ENCODE measurements at regions not wholly inside any gene's neighbourhood (a gene's known extent, or its start where the extent isn't known, plus 50 kb on each side); places are given as distances from the start of the nearest gene placed in this dataset.

DNA sequence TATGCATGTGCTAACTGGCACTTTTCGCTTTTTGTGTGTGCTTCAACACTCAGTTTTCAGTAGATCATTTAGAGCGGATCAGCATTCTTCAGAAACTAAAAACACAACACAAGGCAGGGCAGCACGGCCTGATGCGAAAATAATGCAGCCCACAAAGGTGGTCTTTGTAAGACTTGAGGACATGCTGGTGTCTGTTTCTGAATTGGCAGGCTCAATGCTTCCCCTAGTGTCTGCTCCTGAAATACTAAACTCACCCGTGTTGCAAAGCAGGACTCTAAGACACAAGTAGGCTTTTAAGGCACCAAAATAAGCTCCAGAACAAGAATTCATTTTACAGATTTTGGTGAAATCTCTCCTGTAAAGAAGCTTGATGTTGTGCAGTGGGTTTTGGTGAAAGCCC lies 676.5 kb downstream of the TENT5A start:
- Histone ChIP-seq H3K4me1 (replicated peaks in 1 of 4; ENCODE audit: control insufficient read depth in 3 of 4, insufficient read depth in 4 of 4, low read length in 3 of 4) (0 out of 7 replicates have a peak, but pooled peaks cover 0 to 2% (median 0%) of the 10 kb centered on the region in 4 experiments), H4K8ac (ENCODE audit: extremely low read depth, insufficient read depth, low read length) (no peak overlapping the region), H2BK12ac (ENCODE audit: low read depth, low read length) (no peak overlapping the region), H3K36me3 (ENCODE audit: control insufficient read depth in 2 of 4, insufficient read depth in 4 of 4, low read length in 3 of 4) (no peaks in the 10 kb centered on the region), H3K27me3 (replicated peaks in 1 of 4; ENCODE audit: control insufficient read depth in 3 of 4, extremely low read depth in 1 of 4, insufficient read depth in 3 of 4, low read length in 3 of 4) (no peaks in the 10 kb centered on the region), H4K5ac (ENCODE audit: insufficient read length, low read depth, low read length) (no peak overlapping the region), H3K4ac (replicated peaks; ENCODE audit: insufficient read length, low read depth, low read length) (no peak overlapping the region), H2BK20ac (ENCODE audit: low read length) (no peak overlapping the region), H3K23me2 (ENCODE audit: low read depth, low read length) (no peaks in the 10 kb centered on the region), H3K27ac (ENCODE audit: low read depth, low read length) (no peak overlapping the region), H2BK15ac (ENCODE audit: low read length) (no peak overlapping the region), H4K91ac (replicated peaks; ENCODE audit: insufficient read length, low read length) (no peak overlapping the region), H4K20me1 (replicated peaks in 1 of 2; ENCODE audit: control insufficient read depth in 1 of 2, insufficient read depth in 2 of 2, low read length in 2 of 2) (no peaks in the 10 kb centered on the region), H3K4me2 (ENCODE audit: insufficient read depth in 1 of 2, low read depth in 2 of 2, low read length in 2 of 2) (no peak overlapping the region), H2AFZ (ENCODE audit: low read length) (peak overlapping the region; percentile 74), H3K56ac (replicated peaks; ENCODE audit: insufficient read length, low read depth, low read length) (no peak overlapping the region), H3K9me3 (ENCODE audit: insufficient read depth in 2 of 2, low read depth in 1 of 2, low read length in 1 of 2) (no peaks in the 10 kb centered on the region), H2AK5ac (ENCODE audit: low read depth, low read length) (no peak overlapping the region), H3K23ac (ENCODE audit: insufficient read length) (no peak overlapping the region), H3K18ac (ENCODE audit: extremely low read depth, low read length) (no peak overlapping the region), H3K14ac (ENCODE audit: insufficient read length) (no peak overlapping the region), H3K79me2 (ENCODE audit: control insufficient read depth in 1 of 2, insufficient read depth in 2 of 2, low read length in 2 of 2) (no peaks in the 10 kb centered on the region), H2BK5ac (ENCODE audit: low read depth, low read length) (no peak overlapping the region), H3K4me3 (ENCODE audit: extremely low read depth in 1 of 4, insufficient read depth in 2 of 4, low read depth in 3 of 4, low read length in 4 of 4) (no peak overlapping the region), H3K79me1 (ENCODE audit: low read depth, low read length) (no peaks in the 10 kb centered on the region), H3K9ac (replicated peaks in 1 of 4; ENCODE audit: extremely low read depth in 1 of 4, low read depth in 3 of 4, low read length in 3 of 4) (no peak overlapping the region), H2BK120ac (replicated peaks; ENCODE audit: low read depth, low read length) (no peak overlapping the region)
- ChIA-PET POLR2A (ENCODE audit: partially characterized antibody) (no interaction called here), CTCF (ENCODE audit: partially characterized antibody) (interaction anchor here (0.6 to 2.1 kb wide), 27 partner anchors 8 to 1206 kb away, joined by 3 to 13 read pairs (median 3); no protein-coding TSS in a partner anchor)
- WGBS, 2 experiments (ENCODE audit: extremely low coverage in 1 of 2, insufficient coverage in 1 of 2, insufficient read length in 1 of 2, insufficient replicate concordance in 2 of 2, low coverage in 1 of 2, low lambda C conversion rate in 2 of 2, missing lambda C conversion rate in 1 of 2): 49% methylated on average over 5 of the region's 5 CpGs; no CpG with 5 or more reads in 1 of the 2 experiments
- TF ChIP-seq MAFK (IDR thresholded peaks at IDR 0.05; ENCODE audit: low read depth, low read length) (no peak), RAD21 (IDR thresholded peaks at IDR 0.05 in 1 of 2, conservative IDR thresholded peaks at IDR 0.05 in 1 of 2; ENCODE audit: low read depth in 2 of 2, low read length in 2 of 2) (peak; percentile 70 to 76), TEAD4 (IDR thresholded peaks at IDR 0.05; ENCODE audit: low read depth, low read length) (0 out of 2 replicates have a peak, but pooled peaks have one; percentile 5), RNF2 (IDR thresholded peaks at IDR 0.05; ENCODE audit: borderline replicate concordance, low read depth, low read length, missing control alignments, poor library complexity, severe bottlenecking) (no peak)
- TF ChIP-seq, protein P1, sequence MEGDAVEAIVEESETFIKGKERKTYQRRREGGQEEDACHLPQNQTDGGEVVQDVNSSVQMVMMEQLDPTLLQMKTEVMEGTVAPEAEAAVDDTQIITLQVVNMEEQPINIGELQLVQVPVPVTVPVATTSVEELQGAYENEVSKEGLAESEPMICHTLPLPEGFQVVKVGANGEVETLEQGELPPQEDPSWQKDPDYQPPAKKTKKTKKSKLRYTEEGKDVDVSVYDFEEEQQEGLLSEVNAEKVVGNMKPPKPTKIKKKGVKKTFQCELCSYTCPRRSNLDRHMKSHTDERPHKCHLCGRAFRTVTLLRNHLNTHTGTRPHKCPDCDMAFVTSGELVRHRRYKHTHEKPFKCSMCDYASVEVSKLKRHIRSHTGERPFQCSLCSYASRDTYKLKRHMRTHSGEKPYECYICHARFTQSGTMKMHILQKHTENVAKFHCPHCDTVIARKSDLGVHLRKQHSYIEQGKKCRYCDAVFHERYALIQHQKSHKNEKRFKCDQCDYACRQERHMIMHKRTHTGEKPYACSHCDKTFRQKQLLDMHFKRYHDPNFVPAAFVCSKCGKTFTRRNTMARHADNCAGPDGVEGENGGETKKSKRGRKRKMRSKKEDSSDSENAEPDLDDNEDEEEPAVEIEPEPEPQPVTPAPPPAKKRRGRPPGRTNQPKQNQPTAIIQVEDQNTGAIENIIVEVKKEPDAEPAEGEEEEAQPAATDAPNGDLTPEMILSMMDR (IDR thresholded peaks at IDR 0.05; ENCODE audit: control extremely low read depth in 1 of 3, insufficient read depth in 1 of 3, low read depth in 1 of 3, low read length in 3 of 3): peak in 2 of 3 experiments; percentile 57 to 80; a peak in 3 of 4 replicates
- FAIRE-seq (peak; percentile 97), DNase-seq (ENCODE audit: low read depth in 1 of 2, low spot score in 2 of 2) (no peak)

Data from H1 (cell line).